ENCODE measurements at regions not wholly inside any gene's neighbourhood (a gene's known extent, or its start where the extent isn't known, plus 50 kb on each side); places are given as distances from the start of the nearest gene placed in this dataset.

DNA sequence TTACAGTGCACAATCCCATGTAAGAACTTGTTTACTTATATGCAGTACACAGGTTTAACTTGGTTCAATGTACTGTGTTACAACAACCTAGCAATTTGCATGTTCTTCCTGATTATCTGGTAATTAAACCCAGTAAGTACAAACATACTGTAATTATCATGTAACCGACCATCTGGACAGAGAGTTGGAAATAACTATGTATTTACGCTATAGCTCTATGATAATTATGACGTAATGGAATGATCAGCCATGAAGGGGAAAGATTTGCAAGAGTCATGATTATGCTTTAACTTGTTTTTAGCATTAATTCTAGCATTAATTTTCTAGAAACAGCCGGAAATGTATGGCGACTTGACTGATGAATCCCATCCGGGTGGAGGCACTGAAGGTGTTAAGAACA is 74.8 kb upstream of the SALL1 start (continued):
- no peak for TF ChIP-seq ZNF462 (CRISPR knock-in tag; IDR thresholded peaks at IDR 0.05)
- TF ChIP-seq POLR2AphosphoS5 (IDR thresholded peaks at IDR 0.05; ENCODE audit: low read depth), result no peak
- TF ChIP-seq STAT1 (IDR thresholded peaks at IDR 0.05; ENCODE audit: unreplicated experiment), result no peak
- TF ChIP-seq EZH2phosphoT487 (IDR thresholded peaks at IDR 0.05; ENCODE audit: unreplicated experiment), result no peak

DNA sequence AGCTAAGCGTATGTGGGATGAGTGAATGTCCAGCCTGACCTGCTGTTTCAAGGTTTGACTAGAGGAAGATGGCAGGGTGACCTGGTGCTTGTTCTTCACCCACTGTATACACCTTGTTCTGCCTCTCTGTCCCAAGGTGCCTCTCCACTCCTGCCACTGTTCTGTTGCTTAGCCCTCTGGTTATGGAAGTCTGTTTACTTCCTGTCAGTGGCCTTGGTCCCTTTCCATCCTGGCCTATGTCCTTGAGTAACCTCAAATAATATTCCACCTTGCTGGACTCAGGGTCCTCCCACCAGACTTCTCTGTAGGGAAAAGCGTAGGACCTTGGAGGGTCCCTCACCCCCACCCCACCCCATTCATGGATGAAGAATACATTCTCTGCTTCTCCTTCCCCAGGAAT is 73.2 kb upstream of the SALL1 start:
- H3K4me3 ChIP-seq, result no peak overlapping the region
- no peak overlapping the region for H3K27ac ChIP-seq (ENCODE audit: low read depth)
- no peaks in the 10 kb centered on the region for H3K79me2 ChIP-seq (replicated peaks; ENCODE audit: insufficient read depth)
- no peaks in the 10 kb centered on the region for H3K36me3 ChIP-seq (ENCODE audit: insufficient read depth)
- DNase-seq (ENCODE audit: low spot score) (no peak), ATAC-seq (no peak)
- peaks cover 16% of the 10 kb centered on the region for H3K9me2 ChIP-seq (ENCODE audit: insufficient read depth)
- no peak overlapping the region for H3K4me2 ChIP-seq
- Mint-ChIP-seq H3K9me3 (peaks cover 4% of the 10 kb centered on the region; the same call in 1 of the 3 replicates), H3K4me3 (no peak overlapping the region), H3K27ac (no peak overlapping the region), H3K4me1 (peaks cover 18% of the 10 kb centered on the region), H3K36me3 (ENCODE audit: low read depth) (no peaks in the 10 kb centered on the region), H3K27me3 (ENCODE audit: insufficient read depth, low read depth, poor library complexity) (no peaks in the 10 kb centered on the region)
- H3K27me3 ChIP-seq (ENCODE audit: insufficient read depth), result no peaks in the 10 kb centered on the region
- H2AFZ ChIP-seq, result no peak overlapping the region
- no peaks in the 10 kb centered on the region for H4K20me1 ChIP-seq (replicated peaks; ENCODE audit: insufficient read depth)
- H3K4me1 ChIP-seq (ENCODE audit: insufficient read depth), result peaks cover 5% of the 10 kb centered on the region; the same call in 1 of the 2 replicates
- H3F3A ChIP-seq (replicated peaks; ENCODE audit: low read depth), result no peaks in the 10 kb centered on the region
- TF ChIP-seq CTCF (conservative IDR thresholded peaks at IDR 0.05; ENCODE audit: low read depth in 2 of 2), result no peak
- no peak for TF ChIP-seq ZNF331 (CRISPR knock-in tag; IDR thresholded peaks at IDR 0.05; ENCODE audit: low read depth)
- TF ChIP-seq REST (IDR thresholded peaks at IDR 0.05; ENCODE audit: unreplicated experiment), result no peak
- TF ChIP-seq ZNF114 (CRISPR knock-in tag; IDR thresholded peaks at IDR 0.05), result no peak
- no peak for TF ChIP-seq ETS1 (IDR thresholded peaks at IDR 0.05)
- TF ChIP-seq CREB1 (CRISPR knock-in tag; IDR thresholded peaks at IDR 0.05; ENCODE audit: low read depth), result no peak
